ENCODE measurements at regions not wholly inside any gene's neighbourhood (a gene's known extent, or its start where the extent isn't known, plus 50 kb on each side); places are given as distances from the start of the nearest gene placed in this dataset.

GRCh38 chr4:175125410-175126068 lies 207.4 kb downstream of the ADAM29 start:
- TF ChIP-seq POLR2AphosphoS5 (IDR thresholded peaks at IDR 0.05; ENCODE audit: borderline replicate concordance, low read depth, low read length) (no peak), EZH2 (IDR thresholded peaks at IDR 0.05) (no peak)

Data from SK-N-MC (cell line).